ENCODE measurements at regions not wholly inside any gene's neighbourhood (a gene's known extent, or its start where the extent isn't known, plus 50 kb on each side); places are given as distances from the start of the nearest gene placed in this dataset.

DNA sequence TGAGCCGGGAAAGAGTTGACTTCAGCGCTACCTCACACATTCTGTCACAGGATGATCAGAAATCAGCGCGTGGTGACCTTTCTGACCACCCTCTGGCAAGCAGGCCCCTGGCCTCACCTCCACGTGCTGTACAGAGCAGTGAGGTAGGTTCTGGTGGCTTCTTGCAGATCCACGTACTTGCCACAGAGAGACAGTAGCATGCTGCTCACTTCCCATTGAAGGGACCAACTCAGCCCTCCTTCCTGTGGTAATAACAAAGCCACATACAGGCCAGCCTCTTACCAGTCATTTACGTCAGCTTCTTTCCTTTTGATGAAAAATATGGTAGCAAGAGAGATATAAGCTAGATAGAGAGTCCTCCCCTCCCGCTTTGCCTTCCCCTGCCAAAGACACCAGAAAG, 200.7 kb downstream of the CHRM3 start:
- H2BK5ac ChIP-seq (ENCODE audit: low read depth, low read length, poor library complexity), result no peak overlapping the region
- H3K4me3 ChIP-seq (ENCODE audit: low read depth, low read length), result no peak overlapping the region
- H3K9me3 ChIP-seq (ENCODE audit: insufficient read depth, low read depth, low read length), result no peaks in the 10 kb centered on the region
- DNase-seq, result peak in 1 of 2 donors; percentile 17
- H2AK5ac ChIP-seq (ENCODE audit: low read length), result no peak overlapping the region
- H3K27ac ChIP-seq (ENCODE audit: low read depth, low read length), result no peak overlapping the region
- no peaks in the 10 kb centered on the region for H3K27me3 ChIP-seq (ENCODE audit: insufficient read depth, low read length)
- H3K79me1 ChIP-seq (ENCODE audit: low read length), result peaks cover 3% of the 10 kb centered on the region
- no peaks in the 10 kb centered on the region for H3K36me3 ChIP-seq (ENCODE audit: control insufficient read depth in 1 of 2, insufficient read depth in 2 of 2, low read length in 2 of 2)
- no peak overlapping the region for H3K23ac ChIP-seq (ENCODE audit: low read length)
- no peak overlapping the region for H3K9ac ChIP-seq (ENCODE audit: low read length)
- H3K4ac ChIP-seq (ENCODE audit: low read depth, low read length), result no peak overlapping the region
- H3K18ac ChIP-seq (ENCODE audit: low read length), result no peak overlapping the region
- no peak overlapping the region for H2AFZ ChIP-seq (ENCODE audit: insufficient read depth, low read length, poor library complexity)
- no peaks in the 10 kb centered on the region for H3K79me2 ChIP-seq (ENCODE audit: control insufficient read depth, insufficient read depth, low read length, poor library complexity)
- H2BK12ac ChIP-seq (ENCODE audit: low read length), result no peak overlapping the region
- H4K8ac ChIP-seq (ENCODE audit: low read depth, low read length), result no peak overlapping the region
- no CpG with 5 or more reads among the region's 8 CpGs for WGBS (ENCODE audit: extremely low coverage, insufficient coverage, insufficient read length)
- no peak overlapping the region for H4K91ac ChIP-seq (ENCODE audit: low read depth, low read length)
- H3K4me1 ChIP-seq (ENCODE audit: control insufficient read depth in 1 of 2, insufficient read depth in 2 of 2, low read length in 2 of 2), result peaks cover 0 to 6% of the 10 kb centered on the region in 2 experiments
- H3K14ac ChIP-seq (ENCODE audit: low read length), result no peak overlapping the region
- H2BK120ac ChIP-seq (ENCODE audit: insufficient read depth, low read length, poor library complexity), result no peak overlapping the region
- no peak overlapping the region for H4K12ac ChIP-seq (ENCODE audit: low read depth, low read length)
- H3K4me2 ChIP-seq (ENCODE audit: low read length), result no peak overlapping the region

DNA sequence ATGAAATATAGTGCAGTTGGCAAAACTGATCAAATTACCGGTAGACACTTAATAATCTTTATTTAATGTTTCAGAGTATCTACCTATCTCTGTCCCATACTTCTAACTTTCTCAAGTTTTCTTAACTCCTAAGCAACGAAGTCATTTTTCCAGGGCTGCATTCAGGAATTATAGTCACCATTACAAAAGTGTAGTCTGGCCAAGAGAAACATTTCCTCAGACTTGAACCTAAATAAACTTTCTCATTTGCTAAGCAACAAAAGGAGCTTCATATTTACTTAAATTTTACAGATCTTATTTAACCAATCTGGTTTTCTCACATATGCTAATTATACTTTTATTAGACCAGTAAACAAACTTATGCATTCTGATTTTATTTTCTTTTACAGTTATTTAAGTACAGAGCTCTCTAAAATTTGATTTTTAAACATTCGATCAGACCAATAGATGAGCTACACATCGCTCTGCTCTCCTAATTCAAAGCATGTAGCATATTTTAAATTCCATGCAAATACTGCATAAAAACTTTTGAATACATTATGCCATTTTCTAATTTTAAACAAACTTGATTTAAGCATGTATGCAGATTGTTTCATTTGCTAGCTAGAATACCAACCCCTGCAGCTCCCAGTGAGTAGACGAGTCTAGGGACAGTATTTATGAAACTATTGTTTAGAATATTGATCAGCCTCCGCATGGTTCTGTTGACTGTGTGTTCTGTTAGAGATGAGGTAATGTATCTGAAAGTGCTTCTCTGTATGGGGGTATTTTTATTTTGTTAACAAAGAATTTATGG, 201.4 kb downstream of the CHRM3 start:
- WGBS (ENCODE audit: extremely low coverage, insufficient coverage, insufficient read length), result no CpG with 5 or more reads among the region's 6 CpGs
- peaks cover 3% of the 10 kb centered on the region for H3K79me1 ChIP-seq (ENCODE audit: low read length)
- H3K79me2 ChIP-seq (ENCODE audit: control insufficient read depth, insufficient read depth, low read length, poor library complexity), result no peaks in the 10 kb centered on the region
- H2AK5ac ChIP-seq (ENCODE audit: low read length), result no peak overlapping the region
- no peaks in the 10 kb centered on the region for H3K27me3 ChIP-seq (ENCODE audit: insufficient read depth, low read length)
- no peak overlapping the region for H4K91ac ChIP-seq (ENCODE audit: low read depth, low read length)
- H3K9me3 ChIP-seq (ENCODE audit: insufficient read depth, low read depth, low read length), result no peaks in the 10 kb centered on the region
- no peak overlapping the region for H3K23ac ChIP-seq (ENCODE audit: low read length)
- H3K36me3 ChIP-seq (ENCODE audit: control insufficient read depth in 1 of 2, insufficient read depth in 2 of 2, low read length in 2 of 2), result no peaks in the 10 kb centered on the region
- no peak overlapping the region for H3K9ac ChIP-seq (ENCODE audit: low read length)
- H4K12ac ChIP-seq (ENCODE audit: low read depth, low read length), result no peak overlapping the region
- no peak overlapping the region for H3K4me3 ChIP-seq (ENCODE audit: low read depth, low read length)
- no peak overlapping the region for H3K4me2 ChIP-seq (ENCODE audit: low read length)
- H2BK12ac ChIP-seq (ENCODE audit: low read length), result no peak overlapping the region
- no peak overlapping the region for H2AFZ ChIP-seq (ENCODE audit: insufficient read depth, low read length, poor library complexity)
- H3K14ac ChIP-seq (ENCODE audit: low read length), result no peak overlapping the region
- DNase-seq, result no peak
- no peak overlapping the region for H2BK5ac ChIP-seq (ENCODE audit: low read depth, low read length, poor library complexity)
- no peak overlapping the region for H3K18ac ChIP-seq (ENCODE audit: low read length)
- peaks cover 1 to 8% of the 10 kb centered on the region in 2 experiments for H3K4me1 ChIP-seq (ENCODE audit: control insufficient read depth in 1 of 2, insufficient read depth in 2 of 2, low read length in 2 of 2)
- no peak overlapping the region for H3K4ac ChIP-seq (ENCODE audit: low read depth, low read length)
- no peak overlapping the region for H3K27ac ChIP-seq (ENCODE audit: low read depth, low read length)
- H2BK120ac ChIP-seq (ENCODE audit: insufficient read depth, low read length, poor library complexity), result no peak overlapping the region
- no peak overlapping the region for H4K8ac ChIP-seq (ENCODE audit: low read depth, low read length)

DNA sequence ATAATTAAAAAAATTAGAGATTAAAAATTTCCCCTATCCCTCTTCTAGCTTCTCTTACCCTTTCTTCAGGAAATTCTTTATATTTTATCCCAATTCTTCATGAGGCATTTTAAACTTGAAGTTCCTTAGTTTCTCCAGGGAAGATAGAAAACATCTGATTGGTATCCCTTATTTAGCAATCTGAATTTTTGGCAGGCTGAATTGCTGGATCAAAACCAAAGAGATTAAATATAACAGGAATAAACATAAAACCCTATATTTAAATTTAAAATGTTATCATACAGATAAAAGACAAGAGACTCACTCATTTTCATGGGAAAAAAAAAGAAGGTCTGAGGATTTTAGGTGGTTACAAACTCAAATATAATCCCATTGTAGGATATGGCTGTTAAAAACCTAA, 204.2 kb downstream of the CHRM3 start:
- Histone ChIP-seq H3K14ac (ENCODE audit: low read length) (no peak overlapping the region), H3K4me1 (ENCODE audit: control insufficient read depth in 1 of 2, insufficient read depth in 2 of 2, low read length in 2 of 2) (peaks cover 3 to 9% of the 10 kb centered on the region in 2 experiments), H3K79me2 (ENCODE audit: control insufficient read depth, insufficient read depth, low read length, poor library complexity) (no peaks in the 10 kb centered on the region), H3K9me3 (ENCODE audit: insufficient read depth, low read depth, low read length) (no peaks in the 10 kb centered on the region), H4K91ac (ENCODE audit: low read depth, low read length) (no peak overlapping the region), H2AFZ (ENCODE audit: insufficient read depth, low read length, poor library complexity) (no peak overlapping the region), H3K9ac (ENCODE audit: low read length) (no peak overlapping the region), H3K23ac (ENCODE audit: low read length) (no peak overlapping the region), H2BK120ac (ENCODE audit: insufficient read depth, low read length, poor library complexity) (no peak overlapping the region), H3K79me1 (ENCODE audit: low read length) (peaks cover 3% of the 10 kb centered on the region), H3K27me3 (ENCODE audit: insufficient read depth, low read length) (no peaks in the 10 kb centered on the region), H3K18ac (ENCODE audit: low read length) (no peak overlapping the region), H3K36me3 (ENCODE audit: control insufficient read depth in 1 of 2, insufficient read depth in 2 of 2, low read length in 2 of 2) (no peaks in the 10 kb centered on the region), H4K12ac (ENCODE audit: low read depth, low read length) (no peak overlapping the region), H2AK5ac (ENCODE audit: low read length) (no peak overlapping the region), H3K4ac (ENCODE audit: low read depth, low read length) (no peak overlapping the region), H2BK5ac (ENCODE audit: low read depth, low read length, poor library complexity) (no peak overlapping the region), H2BK12ac (ENCODE audit: low read length) (no peak overlapping the region), H3K4me3 (ENCODE audit: low read depth, low read length) (no peak overlapping the region), H4K8ac (ENCODE audit: low read depth, low read length) (no peak overlapping the region), H3K27ac (ENCODE audit: low read depth, low read length) (no peak overlapping the region), H3K4me2 (ENCODE audit: low read length) (no peak overlapping the region)
- DNase-seq, result no peak

- H3K4me2 ChIP-seq (ENCODE audit: low read length), result no peak overlapping the region
- no peaks in the 10 kb centered on the region for H3K27me3 ChIP-seq (ENCODE audit: insufficient read depth, low read length)
- H3K79me2 ChIP-seq (ENCODE audit: control insufficient read depth, insufficient read depth, low read length, poor library complexity), result no peaks in the 10 kb centered on the region
- H2BK5ac ChIP-seq (ENCODE audit: low read depth, low read length, poor library complexity), result no peak overlapping the region
- no peak overlapping the region for H3K18ac ChIP-seq (ENCODE audit: low read length)
- H2BK120ac ChIP-seq (ENCODE audit: insufficient read depth, low read length, poor library complexity), result no peak overlapping the region
- no peaks in the 10 kb centered on the region for H3K9me3 ChIP-seq (ENCODE audit: insufficient read depth, low read depth, low read length)
- H3K4me1 ChIP-seq (ENCODE audit: control insufficient read depth in 1 of 2, insufficient read depth in 2 of 2, low read length in 2 of 2), result peaks cover 3 to 9% of the 10 kb centered on the region in 2 experiments
- H4K91ac ChIP-seq (ENCODE audit: low read depth, low read length), result no peak overlapping the region
- no peak overlapping the region for H2AK5ac ChIP-seq (ENCODE audit: low read length)
- WGBS (ENCODE audit: extremely low coverage, insufficient coverage, insufficient read length), result no CpG with 5 or more reads among the region's 4 CpGs
- no peak overlapping the region for H3K4me3 ChIP-seq (ENCODE audit: low read depth, low read length)
- H2AFZ ChIP-seq (ENCODE audit: insufficient read depth, low read length, poor library complexity), result no peak overlapping the region
- H3K27ac ChIP-seq (ENCODE audit: low read depth, low read length), result no peak overlapping the region
- no peak overlapping the region for H4K8ac ChIP-seq (ENCODE audit: low read depth, low read length)
- no peaks in the 10 kb centered on the region for H3K36me3 ChIP-seq (ENCODE audit: control insufficient read depth in 1 of 2, insufficient read depth in 2 of 2, low read length in 2 of 2)
- H3K9ac ChIP-seq (ENCODE audit: low read length), result no peak overlapping the region
- H3K4ac ChIP-seq (ENCODE audit: low read depth, low read length), result no peak overlapping the region
- H3K23ac ChIP-seq (ENCODE audit: low read length), result no peak overlapping the region
- peak; percentile 25 to 84 for DNase-seq
- peaks cover 3% of the 10 kb centered on the region for H3K79me1 ChIP-seq (ENCODE audit: low read length)
- no peak overlapping the region for H2BK12ac ChIP-seq (ENCODE audit: low read length)
- no peak overlapping the region for H3K14ac ChIP-seq (ENCODE audit: low read length)
- no peak overlapping the region for H4K12ac ChIP-seq (ENCODE audit: low read depth, low read length)
These were observed 207.2 kb downstream of the CHRM3 start for GRCh38 chr1:239593527-239593926.

Measured in trophoblast cell (in vitro differentiated cells and primary cell).